ENCODE measurements at regions not wholly inside any gene's neighbourhood (a gene's known extent, or its start where the extent isn't known, plus 50 kb on each side); places are given as distances from the start of the nearest gene placed in this dataset.

DNA sequence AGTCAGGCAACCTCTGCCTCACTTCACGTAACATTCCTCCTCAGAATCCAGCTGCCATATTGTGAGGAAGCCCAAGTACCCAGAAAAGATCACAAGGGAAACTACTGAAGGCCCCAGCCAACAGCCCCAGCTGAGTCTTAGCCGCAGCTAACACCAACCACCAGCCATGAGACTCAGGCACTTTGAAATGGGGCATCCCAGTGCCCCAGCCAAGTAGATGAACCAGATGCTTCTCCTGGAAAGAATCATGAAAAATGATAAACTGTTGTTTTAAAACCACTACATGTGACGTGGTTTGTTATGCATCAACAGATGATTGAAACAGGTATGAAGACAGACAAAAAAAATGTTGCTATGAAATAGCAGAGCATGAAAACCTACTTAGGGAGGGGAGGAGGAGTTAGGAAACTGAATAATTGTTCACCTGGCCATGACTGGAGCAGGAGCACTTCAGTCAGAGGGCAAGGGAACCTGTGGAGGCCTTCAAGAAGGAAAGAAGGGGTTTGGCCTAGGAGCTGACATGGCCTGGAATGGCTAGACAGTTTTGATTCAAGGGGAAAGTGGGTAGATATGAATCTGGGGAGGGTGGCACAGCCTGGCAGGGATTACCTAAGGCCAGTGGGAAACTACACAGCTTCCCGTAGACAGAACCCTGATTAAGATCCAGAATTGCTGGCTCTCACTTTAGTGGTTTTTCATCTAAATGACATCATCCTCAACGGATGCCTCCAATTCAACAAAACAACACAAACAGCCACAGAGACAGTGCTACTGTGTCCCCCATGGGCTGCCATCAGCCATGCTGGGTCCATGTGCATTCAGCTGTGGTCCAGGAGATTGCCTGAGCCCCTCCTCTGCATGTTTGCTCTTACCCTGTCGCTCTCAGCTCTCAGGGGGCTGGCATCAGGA lies 211.6 kb downstream of the SYK start:
- TF ChIP-seq, protein P1, sequence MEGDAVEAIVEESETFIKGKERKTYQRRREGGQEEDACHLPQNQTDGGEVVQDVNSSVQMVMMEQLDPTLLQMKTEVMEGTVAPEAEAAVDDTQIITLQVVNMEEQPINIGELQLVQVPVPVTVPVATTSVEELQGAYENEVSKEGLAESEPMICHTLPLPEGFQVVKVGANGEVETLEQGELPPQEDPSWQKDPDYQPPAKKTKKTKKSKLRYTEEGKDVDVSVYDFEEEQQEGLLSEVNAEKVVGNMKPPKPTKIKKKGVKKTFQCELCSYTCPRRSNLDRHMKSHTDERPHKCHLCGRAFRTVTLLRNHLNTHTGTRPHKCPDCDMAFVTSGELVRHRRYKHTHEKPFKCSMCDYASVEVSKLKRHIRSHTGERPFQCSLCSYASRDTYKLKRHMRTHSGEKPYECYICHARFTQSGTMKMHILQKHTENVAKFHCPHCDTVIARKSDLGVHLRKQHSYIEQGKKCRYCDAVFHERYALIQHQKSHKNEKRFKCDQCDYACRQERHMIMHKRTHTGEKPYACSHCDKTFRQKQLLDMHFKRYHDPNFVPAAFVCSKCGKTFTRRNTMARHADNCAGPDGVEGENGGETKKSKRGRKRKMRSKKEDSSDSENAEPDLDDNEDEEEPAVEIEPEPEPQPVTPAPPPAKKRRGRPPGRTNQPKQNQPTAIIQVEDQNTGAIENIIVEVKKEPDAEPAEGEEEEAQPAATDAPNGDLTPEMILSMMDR (IDR thresholded peaks at IDR 0.05), result no peak
- TF ChIP-seq POLR2A (IDR thresholded peaks at IDR 0.05), result no peak

All from ovary (tissue), 3 donors.